BE2C (cell line): ENCODE measurements at regions not wholly inside any gene's neighbourhood (a gene's known extent, or its start where the extent isn't known, plus 50 kb on each side); places are given as distances from the start of the nearest gene placed in this dataset.

Experiments
- DNase-seq: peaks from one replicate; pipeline ENCODE4 v3.0.0-alpha.2; 2020
- H3K27me3 ChIP-seq: fragments of 250-450 bp; sonication (Bioruptor Pico); 2 replicates; pipeline ENCODE4 v1.5.1; 2020; ENCODE audit warnings: mild to moderate bottlenecking
- H3K36me3 ChIP-seq: fragments of 250-450 bp; sonication (Bioruptor Pico); 2 replicates; pipeline ENCODE4 v1.5.1; 2020; ENCODE audit warnings: mild to moderate bottlenecking
- H3K4me1 ChIP-seq: fragments of 250-450 bp; sonication (Bioruptor Pico); 2 replicates; pipeline ENCODE4 v1.5.1; 2020
- H3K4me3 ChIP-seq: 2 replicates; pipeline ENCODE4 v1.5.1; 2011; ENCODE audit warnings: low read depth, low read length
- H3K9me3 ChIP-seq: fragments of 250-450 bp; sonication (Bioruptor Pico); 2 replicates; pipeline ENCODE4 v1.5.1; 2020
- CTCF ChIP-seq: IDR thresholded peaks from 2 replicates; pipeline ENCODE4 v1.5.1; 2012; ENCODE audit warnings: mild to moderate bottlenecking, low read depth, low read length

- no peak overlapping the region for H3K4me3 ChIP-seq
- no peaks in the 10 kb centered on the region for H3K36me3 ChIP-seq
- no peaks in the 10 kb centered on the region for H3K27me3 ChIP-seq
- DNase-seq, result no peak
- no peak for TF ChIP-seq CTCF
- no peaks in the 10 kb centered on the region for H3K9me3 ChIP-seq
- peaks cover 6% of the 10 kb centered on the region; the same call in 1 of the 2 replicates for H3K4me1 ChIP-seq
Measured at GRCh38 chr2:64762301-64762997, 108.7 kb upstream of the SERTAD2 start.

GRCh38 chr2:64763126-64763525, 109.4 kb upstream of the SERTAD2 start:
- no peak for DNase-seq
- Histone ChIP-seq H3K36me3 (no peaks in the 10 kb centered on the region), H3K4me3 (no peak overlapping the region), H3K27me3 (no peaks in the 10 kb centered on the region), H3K4me1 (peaks cover 6% of the 10 kb centered on the region; the same call in 1 of the 2 replicates), H3K9me3 (no peaks in the 10 kb centered on the region)
- TF ChIP-seq CTCF, result no peak

GRCh38 chr2:64765160-64765805, 111.6 kb upstream of the SERTAD2 start:
- H3K4me1 ChIP-seq, result peaks cover 6% of the 10 kb centered on the region; the same call in 1 of the 2 replicates
- no peak for DNase-seq
- no peaks in the 10 kb centered on the region for H3K9me3 ChIP-seq
- no peaks in the 10 kb centered on the region for H3K27me3 ChIP-seq
- H3K36me3 ChIP-seq, result no peaks in the 10 kb centered on the region
- TF ChIP-seq CTCF, result no peak
- no peak overlapping the region for H3K4me3 ChIP-seq

DNA sequence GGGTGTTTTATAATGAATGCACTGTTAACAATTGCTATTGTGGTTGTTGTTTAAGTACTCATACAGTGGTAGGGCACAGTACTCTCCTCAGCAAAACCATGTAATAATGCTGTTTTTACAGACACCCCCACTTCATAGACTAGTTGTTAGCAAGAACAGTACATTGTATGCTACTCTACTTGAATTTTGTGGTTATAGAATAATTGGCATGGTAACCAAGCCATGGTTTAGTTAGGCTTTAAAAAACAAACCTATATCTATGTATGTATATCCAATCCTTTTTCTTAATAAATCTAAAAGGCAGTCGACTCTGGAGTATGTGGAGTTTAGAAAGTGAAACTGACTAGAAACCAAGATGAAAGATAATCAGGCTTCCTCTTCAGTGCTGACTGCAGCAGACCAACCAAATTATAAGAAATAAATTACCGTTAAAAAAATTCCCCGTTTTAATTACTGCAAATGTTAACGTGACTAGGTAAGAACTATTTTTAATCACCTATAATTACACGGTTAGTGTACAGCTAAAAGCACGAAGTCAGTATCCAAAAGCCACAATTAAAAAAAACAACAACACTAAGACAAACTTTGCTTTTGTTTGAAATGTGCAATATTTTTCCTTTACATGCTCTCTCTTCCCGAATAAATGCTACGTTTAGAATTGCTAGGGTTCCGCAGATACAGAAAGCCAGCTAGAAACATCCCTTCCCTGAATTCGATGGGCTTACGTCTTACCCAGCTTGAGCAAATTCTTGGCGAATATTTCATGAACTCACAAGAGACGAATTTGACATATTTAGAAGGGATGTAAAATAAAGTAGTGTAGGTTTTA, 113.3 kb upstream of the SERTAD2 start:
- no peak for TF ChIP-seq CTCF
- peak overlapping the region; percentile 75 for H3K4me3 ChIP-seq
- H3K36me3 ChIP-seq, result no peaks in the 10 kb centered on the region
- no peaks in the 10 kb centered on the region for H3K9me3 ChIP-seq
- H3K27me3 ChIP-seq, result no peaks in the 10 kb centered on the region
- H3K4me1 ChIP-seq, result peaks cover 5% of the 10 kb centered on the region; the same call in 1 of the 2 replicates
- no peak for DNase-seq

DNA sequence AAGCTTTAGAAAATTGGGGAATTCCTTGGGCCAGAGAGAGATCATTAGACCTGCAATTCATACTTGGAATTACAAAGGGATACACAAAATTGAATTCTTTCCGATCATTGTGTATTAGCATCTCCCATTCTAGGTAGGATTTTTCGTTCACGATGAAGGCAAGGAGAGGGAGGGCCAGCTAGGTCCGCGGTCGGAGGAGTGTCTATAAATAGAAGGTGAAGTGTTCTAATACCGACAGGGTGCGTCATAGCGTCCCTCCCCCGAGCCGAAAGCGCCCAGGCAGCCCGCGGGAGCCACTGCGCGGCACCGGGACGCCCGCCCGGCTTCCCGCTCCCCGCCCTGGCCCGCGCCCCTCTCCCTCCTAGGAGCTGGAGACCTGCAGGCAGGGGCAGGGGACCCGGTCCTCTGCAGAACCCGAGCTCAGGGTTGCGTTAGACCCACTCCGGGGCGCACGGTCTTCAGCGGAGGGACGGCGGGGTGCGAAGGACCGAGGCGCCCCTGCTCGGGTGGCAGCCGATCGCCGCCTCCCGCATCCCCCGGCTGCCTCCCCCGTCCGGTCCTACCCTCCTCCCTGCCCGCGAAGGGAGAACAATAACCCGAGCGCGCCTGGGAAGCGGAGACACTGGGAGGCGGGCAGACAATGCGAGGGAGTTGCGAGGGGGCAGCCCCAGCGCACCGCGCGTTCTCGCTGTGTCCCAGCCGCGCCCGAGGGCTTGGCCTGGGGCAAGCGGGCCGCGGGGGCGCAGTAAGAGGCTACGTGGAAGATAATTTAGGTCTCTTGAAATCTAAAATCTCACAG, 114.2 kb upstream of the SERTAD2 start:
- Histone ChIP-seq H3K9me3 (no peaks in the 10 kb centered on the region), H3K4me3 (peak overlapping the region; percentile 75), H3K27me3 (no peaks in the 10 kb centered on the region), H3K4me1 (no peaks in the 10 kb centered on the region), H3K36me3 (no peaks in the 10 kb centered on the region)
- peak; percentile 73 for DNase-seq
- no peak for TF ChIP-seq CTCF
